Body of pancreas (tissue), 4 donors: ENCODE measurements at regions not wholly inside any gene's neighbourhood (a gene's known extent, or its start where the extent isn't known, plus 50 kb on each side); places are given as distances from the start of the nearest gene placed in this dataset.

Experiments used
- CTCF ChIP-seq, 7 experiments: fragments of 450-650 bp in 4 of 7; fragments of 200-600 bp in 3 of 7; sonication (generic) in 3 of 7; IDR thresholded peaks; one replicate each; pipeline ENCODE4 v1.5.1; 2016 to 2019; ENCODE audit warnings: antibody characterized with exemption in 7 of 7
- POLR2A ChIP-seq, 3 donors: fragments of 450-650 bp; IDR thresholded peaks; one replicate each; pipeline ENCODE4 v1.6.1; 2016; ENCODE audit warnings: antibody characterized with exemption in 3 of 3, mild to moderate bottlenecking in 2 of 3

- TF ChIP-seq POLR2A (IDR thresholded peaks at IDR 0.05) = no peak
- TF ChIP-seq CTCF (IDR thresholded peaks at IDR 0.05) = no peak
These were observed 141.1 kb upstream of the OR13F1 start for GRCh38 chr9:104362912-104363472.
